HUES6 (cell line): ENCODE measurements at regions not wholly inside any gene's neighbourhood (a gene's known extent, or its start where the extent isn't known, plus 50 kb on each side); places are given as distances from the start of the nearest gene placed in this dataset.
"Not testable (repeated sequence)": the region's sequence is repeated elsewhere in the genome, so short reads cannot be mapped to it uniquely, and the experiment has no call there.

Experiments
- H3K27ac ChIP-seq: 2 replicates; pipeline ENCODE4 v1.7.0; 2013; ENCODE audit warnings: low read depth, mild to moderate bottlenecking, low read length, inconsistent platforms
- H3K27me3 ChIP-seq: 2 replicates; pipeline ENCODE4 v1.6.1; 2013; ENCODE audit warnings: low read length; ENCODE audit not compliant: control insufficient read depth, insufficient read depth
- H3K36me3 ChIP-seq: 2 replicates; pipeline ENCODE4 v1.6.1; 2013; ENCODE audit warnings: low read length; ENCODE audit not compliant: control insufficient read depth, insufficient read depth
- H3K4me1 ChIP-seq: 2 replicates; pipeline ENCODE4 v1.6.1; 2013; ENCODE audit warnings: low read length; ENCODE audit not compliant: control insufficient read depth, insufficient read depth
- H3K4me3 ChIP-seq: 2 replicates; pipeline ENCODE4 v1.5.1; 2013; ENCODE audit warnings: low read depth, low read length
- H3K9ac ChIP-seq: one replicate; pipeline ENCODE4 v1.6.1; 2013; ENCODE audit warnings: mild to moderate bottlenecking, low read length
- H3K9me3 ChIP-seq: 2 replicates; pipeline ENCODE4 v1.6.1; 2013; ENCODE audit warnings: low read depth, low read length; ENCODE audit not compliant: control insufficient read depth, insufficient read depth

- H3K27me3 ChIP-seq: no peaks in the 10 kb centered on the region
- no peaks in the 10 kb centered on the region for H3K36me3 ChIP-seq
These were observed 118.3 kb upstream of the TMTC1 start for GRCh38 chr12:29902043-29902442.

GRCh38 chr12:29901585-29901984 is 117.8 kb upstream of the TMTC1 start:
- Histone ChIP-seq H3K27me3 (no peaks in the 10 kb centered on the region), H3K36me3 (no peaks in the 10 kb centered on the region), H3K4me3 (no peak overlapping the region), H3K4me1 (no peaks in the 10 kb centered on the region), H3K9ac (no peak overlapping the region), H3K27ac (no peak overlapping the region), H3K9me3 (peaks cover 4% of the 10 kb centered on the region; the same call in 1 of the 2 replicates)

More at GRCh38 chr12:29902043-29902442, 118.3 kb upstream of the TMTC1 start:
- Histone ChIP-seq H3K4me1 (no peaks in the 10 kb centered on the region), H3K4me3 (no peak overlapping the region), H3K27ac (no peak overlapping the region), H3K9me3 (peaks cover 4% of the 10 kb centered on the region; the same call in 1 of the 2 replicates), H3K9ac (no peak overlapping the region)

DNA sequence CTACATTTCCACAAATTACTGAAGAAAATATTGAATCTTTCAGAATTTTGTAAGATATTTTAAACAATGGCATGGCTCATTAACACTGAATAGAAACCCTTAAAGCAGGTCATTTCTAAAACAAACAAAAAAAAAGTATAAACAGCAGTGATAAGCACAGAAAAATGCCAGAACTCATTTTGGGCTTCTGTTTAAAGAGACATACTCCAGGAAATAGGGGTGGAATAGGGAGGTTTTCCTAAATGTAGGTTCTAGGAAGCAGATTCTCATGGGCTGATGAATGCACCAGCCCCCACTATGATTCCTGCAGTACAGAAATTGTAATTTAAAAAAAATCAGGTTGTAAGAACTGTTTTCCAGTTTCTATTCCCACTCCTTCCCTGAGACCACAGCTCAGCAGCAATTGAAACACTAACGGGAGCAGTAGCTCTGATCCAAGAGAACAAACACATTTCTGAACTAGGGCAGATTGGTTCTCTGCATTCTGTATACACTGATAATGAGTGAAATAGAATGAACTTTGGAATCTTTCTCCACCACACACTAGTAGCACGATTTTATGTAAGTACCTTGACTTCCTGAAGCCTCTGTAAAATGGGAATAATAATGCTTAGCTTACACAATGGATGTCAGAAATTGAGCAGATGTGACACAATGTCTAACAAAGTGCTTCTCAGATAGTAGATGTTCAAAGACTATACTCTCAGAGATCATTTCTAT is 115.6 kb upstream of the TMTC1 start:
- peaks cover 5% of the 10 kb centered on the region; the same call in 1 of the 2 replicates for H3K4me1 ChIP-seq
- H3K9ac ChIP-seq: no peak overlapping the region
- H3K27me3 ChIP-seq: no peaks in the 10 kb centered on the region
- H3K4me3 ChIP-seq: no peak overlapping the region
- H3K9me3 ChIP-seq: peaks cover 4% of the 10 kb centered on the region; the same call in 1 of the 2 replicates
- no peaks in the 10 kb centered on the region for H3K36me3 ChIP-seq
- no peak overlapping the region for H3K27ac ChIP-seq

- H3K9ac ChIP-seq: no peak overlapping the region
- no peaks in the 10 kb centered on the region for H3K36me3 ChIP-seq
- peaks cover 5% of the 10 kb centered on the region; the same call in 1 of the 2 replicates for H3K4me1 ChIP-seq
- H3K27ac ChIP-seq: no peak overlapping the region
- H3K4me3 ChIP-seq: no peak overlapping the region
- H3K27me3 ChIP-seq: no peaks in the 10 kb centered on the region
- H3K9me3 ChIP-seq: peaks cover 4% of the 10 kb centered on the region; the same call in 1 of the 2 replicates
These were observed 112.2 kb upstream of the TMTC1 start for GRCh38 chr12:29895966-29896365.

DNA sequence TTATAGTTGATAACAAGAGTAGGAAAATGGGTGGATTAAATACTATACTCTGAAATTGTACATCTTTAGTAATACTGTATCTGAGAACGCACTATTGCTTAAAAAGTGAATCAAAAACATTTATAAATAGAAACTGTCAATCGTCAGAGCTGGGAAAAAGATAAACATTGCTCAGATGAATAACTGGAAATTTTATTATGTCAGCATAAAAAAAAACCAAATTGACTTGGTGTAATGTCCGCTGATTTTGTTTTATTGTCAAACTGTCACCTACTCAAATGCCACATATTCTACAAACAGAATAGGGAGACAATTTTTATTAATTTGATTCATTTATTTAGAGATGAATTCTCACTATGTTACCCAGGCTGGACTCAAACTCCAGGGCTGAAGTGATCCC is 109.3 kb upstream of the TMTC1 start:
- H3K27me3 ChIP-seq: no peaks in the 10 kb centered on the region
- H3K9ac ChIP-seq: no peak overlapping the region
- no peak overlapping the region for H3K27ac ChIP-seq
- H3K36me3 ChIP-seq: no peaks in the 10 kb centered on the region
- H3K4me1 ChIP-seq: peaks cover 5% of the 10 kb centered on the region; the same call in 1 of the 2 replicates
- no peak overlapping the region for H3K4me3 ChIP-seq
- peaks cover 4% of the 10 kb centered on the region for H3K9me3 ChIP-seq

- peaks cover 12% of the 10 kb centered on the region for H3K9me3 ChIP-seq
- no peaks in the 10 kb centered on the region for H3K36me3 ChIP-seq
- peaks cover 5% of the 10 kb centered on the region; the same call in 1 of the 2 replicates for H3K4me1 ChIP-seq
- H3K27ac ChIP-seq: no peak overlapping the region
- H3K4me3 ChIP-seq: no peak overlapping the region
- no peak overlapping the region for H3K9ac ChIP-seq
- no peaks in the 10 kb centered on the region for H3K27me3 ChIP-seq
These were observed 108.0 kb upstream of the TMTC1 start for GRCh38 chr12:29891792-29892191.

GRCh38 chr12:29889737-29890136 is 106.0 kb upstream of the TMTC1 start:
- Histone ChIP-seq H3K36me3 (no peaks in the 10 kb centered on the region), H3K4me3 (no peak overlapping the region), H3K27ac (no peak overlapping the region), H3K9me3 (peaks cover 30% of the 10 kb centered on the region), H3K9ac (no peak overlapping the region), H3K27me3 (no peaks in the 10 kb centered on the region), H3K4me1 (no peaks in the 10 kb centered on the region)

- no peak overlapping the region for H3K27ac ChIP-seq
- no peaks in the 10 kb centered on the region for H3K27me3 ChIP-seq
- no peak overlapping the region for H3K9ac ChIP-seq
These were observed 105.0 kb upstream of the TMTC1 start for GRCh38 chr12:29888777-29889176.

DNA sequence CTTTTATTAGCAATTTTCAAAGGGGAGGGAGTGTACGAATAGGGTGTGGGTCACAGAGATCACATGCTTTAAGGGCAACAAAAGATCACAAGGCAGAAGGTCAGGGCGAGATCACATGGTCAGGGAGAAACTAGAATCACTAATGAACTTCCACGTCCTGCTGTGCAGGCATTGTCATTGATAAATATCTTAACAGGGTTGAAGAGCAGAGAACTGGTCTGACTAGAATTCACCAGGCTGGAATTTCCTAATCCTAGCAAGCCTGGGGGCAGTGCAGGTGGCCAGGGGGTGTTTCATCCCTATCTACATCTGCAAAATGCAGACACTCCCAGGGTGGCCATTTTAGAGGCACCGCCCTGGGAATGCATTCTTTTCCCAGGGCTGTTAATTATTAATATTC is 101.2 kb upstream of the TMTC1 start:
- Histone ChIP-seq H3K9me3 (peaks cover 45% of the 10 kb centered on the region), H3K27ac (0 out of 2 replicates have a peak overlapping the region, but pooled peaks have one; percentile 57)
- H3K4me1 ChIP-seq, H3K36me3 ChIP-seq, H3K27me3 ChIP-seq, H3K4me3 ChIP-seq, H3K9ac ChIP-seq: not testable (repeated sequence)

More at GRCh38 chr12:29888777-29889176, 105.0 kb upstream of the TMTC1 start:
- no peaks in the 10 kb centered on the region for H3K36me3 ChIP-seq
- H3K9me3 ChIP-seq: peaks cover 39% of the 10 kb centered on the region
- H3K4me1 ChIP-seq: no peaks in the 10 kb centered on the region
- H3K4me3 ChIP-seq: no peak overlapping the region

DNA sequence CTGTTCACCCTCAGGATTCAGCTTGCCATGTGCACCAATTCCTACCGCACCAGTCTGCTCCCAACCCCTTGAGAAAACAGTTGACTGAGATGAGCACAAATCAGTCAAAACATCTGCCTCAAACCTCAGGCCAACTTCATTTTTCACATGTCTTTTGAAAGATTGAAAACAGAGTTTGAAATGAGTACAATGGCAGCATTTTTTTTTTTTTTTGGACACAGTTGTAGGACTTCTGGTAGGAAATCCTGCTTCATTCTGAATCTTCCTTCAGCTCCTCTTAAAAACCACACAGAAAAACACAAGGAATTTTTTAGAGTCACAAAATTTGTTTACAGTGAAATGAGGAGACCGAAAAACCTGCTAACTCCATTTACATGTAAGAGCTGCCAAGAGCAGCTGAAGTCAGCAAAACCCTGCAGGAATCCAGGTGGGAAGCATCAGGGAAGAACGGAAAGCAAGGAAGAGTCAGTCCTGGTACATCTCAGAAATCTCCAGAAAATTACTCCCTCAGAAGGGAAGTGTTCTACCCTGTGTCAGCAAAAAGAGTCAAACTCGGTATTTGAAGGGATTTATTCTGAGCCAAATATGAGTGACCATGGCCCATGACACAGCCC is 100.3 kb upstream of the TMTC1 start:
- H3K4me1 ChIP-seq: peaks cover 6% of the 10 kb centered on the region
- H3K27me3 ChIP-seq: no peaks in the 10 kb centered on the region
- no peaks in the 10 kb centered on the region for H3K36me3 ChIP-seq
- H3K9ac ChIP-seq: no peak overlapping the region
- peak overlapping the region; percentile 57; the same call in 1 of the 2 replicates for H3K27ac ChIP-seq
- H3K4me3 ChIP-seq: no peak overlapping the region
- H3K9me3 ChIP-seq: peaks cover 45% of the 10 kb centered on the region

DNA sequence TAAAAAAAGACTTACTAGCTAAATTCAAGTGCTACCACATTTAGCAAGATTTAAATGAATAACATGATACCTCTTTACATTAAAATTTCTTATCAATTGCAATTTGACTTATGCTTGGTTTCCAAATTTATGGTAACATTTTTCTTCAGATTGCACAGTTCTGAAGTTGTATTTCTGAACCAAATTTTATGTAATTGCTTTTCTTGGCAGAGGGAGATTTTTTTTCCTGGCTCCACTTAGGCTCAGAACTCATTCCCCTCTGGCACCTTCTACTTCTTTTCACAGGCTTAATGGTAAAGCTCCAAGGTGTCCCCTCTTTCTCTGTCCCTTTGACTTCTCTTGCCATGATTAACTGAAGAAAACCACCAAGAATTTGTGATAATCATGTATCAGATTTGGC is 99.8 kb upstream of the TMTC1 start:
- no peak overlapping the region for H3K4me3 ChIP-seq
- peaks cover 45% of the 10 kb centered on the region for H3K9me3 ChIP-seq
- H3K27me3 ChIP-seq: no peaks in the 10 kb centered on the region
- H3K36me3 ChIP-seq: no peaks in the 10 kb centered on the region
- H3K27ac ChIP-seq: no peak overlapping the region
- no peak overlapping the region for H3K9ac ChIP-seq
- H3K4me1 ChIP-seq: peaks cover 6% of the 10 kb centered on the region
